Activated CD4-positive, alpha-beta T cell treated with anti-CD3 and anti-CD28 coated beads for 36 hours (primary cell): ENCODE measurements at regions not wholly inside any gene's neighbourhood (a gene's known extent, or its start where the extent isn't known, plus 50 kb on each side); places are given as distances from the start of the nearest gene placed in this dataset.
A peak's percentile ranks its signal among the peaks of the same experiment; 100 is the strongest.

Source experiments
- ATAC-seq: fragments of 200-7000 bp; cut with Tn5 transposase; one replicate; pipeline ENCODE4 v1.10.0; 2021; ENCODE audit warnings: mild to moderate bottlenecking, moderate library complexity
- CTCF ChIA-PET: fragments of 350-600 bp; sonication (Branson Sonifier 250); formaldehyde crosslinking; loops from one replicate; lab custom pipeline; 2021; ENCODE audit warnings: antibody characterized with exemption; lab: Charles Lee
- POLR2A ChIA-PET: fragments of 350-600 bp; sonication (Branson Sonifier 250); formaldehyde crosslinking; loops from one replicate; lab custom pipeline; 2021; ENCODE audit warnings: antibody characterized with exemption, inconsistent platforms; lab: Charles Lee
- DNase-seq: peaks from one replicate; pipeline ENCODE4 v3.0.0-alpha.2; 2020
- H3K27ac Mint-ChIP-seq: one replicate; pipeline ENCODE4 v1.8.0; 2021; ENCODE audit warnings: mixed read lengths
- H3K27me3 Mint-ChIP-seq: one replicate; pipeline ENCODE4 v1.8.0; 2021; ENCODE audit warnings: mixed read lengths
- H3K36me3 Mint-ChIP-seq: one replicate; pipeline ENCODE4 v1.8.0; 2021; ENCODE audit warnings: low read depth, mixed read lengths
- H3K4me1 Mint-ChIP-seq: one replicate; pipeline ENCODE4 v1.8.0; 2021; ENCODE audit warnings: mixed read lengths
- H3K4me3 Mint-ChIP-seq: one replicate; pipeline ENCODE4 v1.8.0; 2021; ENCODE audit warnings: mild to moderate bottlenecking, moderate library complexity, mixed read lengths
- H3K9me3 Mint-ChIP-seq: one replicate; pipeline ENCODE4 v1.8.0; 2021; ENCODE audit warnings: low read depth, mixed read lengths
- intact Hi-C, 2 experiments: fragments of 100-400 bp; cut with DNase I in 1 of 2; cut with micrococcal nuclease in 1 of 2; formaldehyde crosslinking; loops; one replicate each; pipeline versions ENCODE4 v1.14.2 to v1.15.1; 2022 to 2024; cut with DNase I, micrococcal nuclease

GRCh38 chr7:42805601-42806000 is 106.3 kb downstream of the C7orf25 start:
- Mint-ChIP-seq H3K9me3 (peaks cover 10% of the 10 kb centered on the region), H3K4me3 (no peak overlapping the region), H3K4me1 (no peaks in the 10 kb centered on the region), H3K36me3 (no peaks in the 10 kb centered on the region), H3K27me3 (peaks cover 19% of the 10 kb centered on the region), H3K27ac (no peak overlapping the region)
- CTCF ChIA-PET = interaction anchor here (0.5 kb wide), 1 partner anchor 457 kb away, joined by 3 read pairs; no protein-coding TSS in a partner anchor
- DNase-seq (no peak), ATAC-seq (no peak)
- POLR2A ChIA-PET = no interaction called here
- intact Hi-C loops = no loop called here

- POLR2A ChIA-PET = no interaction called here
- Mint-ChIP-seq H3K9me3 (no peaks in the 10 kb centered on the region), H3K36me3 (no peaks in the 10 kb centered on the region), H3K27me3 (peaks cover 10% of the 10 kb centered on the region), H3K27ac (no peak overlapping the region), H3K4me3 (no peak overlapping the region), H3K4me1 (no peaks in the 10 kb centered on the region)
- CTCF ChIA-PET = no interaction called here
- intact Hi-C loops = no loop called here
- no peak for ATAC-seq
- DNase-seq = no peak
These were observed 117.2 kb downstream of the C7orf25 start for GRCh38 chr7:42794673-42795072.

- CTCF ChIA-PET = no interaction called here
- ATAC-seq = no peak
- Mint-ChIP-seq H3K4me3 (no peak overlapping the region), H3K4me1 (no peaks in the 10 kb centered on the region), H3K27ac (no peak overlapping the region), H3K27me3 (peaks cover 10% of the 10 kb centered on the region), H3K36me3 (no peaks in the 10 kb centered on the region), H3K9me3 (no peaks in the 10 kb centered on the region)
- no peak for DNase-seq
- POLR2A ChIA-PET = no interaction called here
- intact Hi-C loops = no loop called here
These were observed 119.0 kb downstream of the C7orf25 start for GRCh38 chr7:42792841-42793240.

GRCh38 chr7:42790196-42790595 is 121.7 kb downstream of the C7orf25 start:
- H3K27me3 Mint-ChIP-seq = peaks cover 4% of the 10 kb centered on the region
- intact Hi-C loops = no loop called here
- no peaks in the 10 kb centered on the region for H3K36me3 Mint-ChIP-seq
- H3K4me1 Mint-ChIP-seq = no peaks in the 10 kb centered on the region
- peaks cover 2% of the 10 kb centered on the region for H3K9me3 Mint-ChIP-seq
- no peak overlapping the region for H3K4me3 Mint-ChIP-seq
- H3K27ac Mint-ChIP-seq = no peak overlapping the region
- DNase-seq = no peak
- ChIA-PET POLR2A (no interaction called here), CTCF (interaction anchor here (1.0 kb wide), 1 partner anchor 14 kb away, joined by 3 read pairs; no protein-coding TSS in a partner anchor)
- no peak for ATAC-seq

- ATAC-seq (no peak), DNase-seq (no peak)
- no peak overlapping the region for H3K4me3 Mint-ChIP-seq
- peaks cover 9% of the 10 kb centered on the region for H3K9me3 Mint-ChIP-seq
- CTCF ChIA-PET = interaction anchor here (1.1 kb wide), 1 partner anchor 107 kb away, joined by 3 read pairs; no protein-coding TSS in a partner anchor
- POLR2A ChIA-PET = no interaction called here
- no peaks in the 10 kb centered on the region for H3K4me1 Mint-ChIP-seq
- peaks cover 5% of the 10 kb centered on the region for H3K27me3 Mint-ChIP-seq
- H3K27ac Mint-ChIP-seq = no peak overlapping the region
- intact Hi-C loops = no loop called here
- H3K36me3 Mint-ChIP-seq = no peaks in the 10 kb centered on the region
These were observed 137.4 kb downstream of the C7orf25 start for GRCh38 chr7:42774436-42774835.

- Mint-ChIP-seq H3K27ac (no peak overlapping the region), H3K4me3 (no peak overlapping the region), H3K27me3 (peaks cover 5% of the 10 kb centered on the region), H3K9me3 (no peaks in the 10 kb centered on the region), H3K4me1 (no peaks in the 10 kb centered on the region), H3K36me3 (no peaks in the 10 kb centered on the region)
- DNase-seq (no peak), ATAC-seq (no peak)
- intact Hi-C loops = no loop called here
- CTCF ChIA-PET = no interaction called here
- POLR2A ChIA-PET = no interaction called here
These were observed 141.8 kb downstream of the C7orf25 start for GRCh38 chr7:42770114-42770513.

- H3K9me3 Mint-ChIP-seq = no peaks in the 10 kb centered on the region
- no peak for ATAC-seq
- CTCF ChIA-PET = no interaction called here
- no peak overlapping the region for H3K4me3 Mint-ChIP-seq
- no peaks in the 10 kb centered on the region for H3K4me1 Mint-ChIP-seq
- no peak overlapping the region for H3K27ac Mint-ChIP-seq
- POLR2A ChIA-PET = no interaction called here
- peaks cover 16% of the 10 kb centered on the region for H3K27me3 Mint-ChIP-seq
- H3K36me3 Mint-ChIP-seq = no peaks in the 10 kb centered on the region
- intact Hi-C loops = no loop called here
- DNase-seq = no peak
These were observed 143.8 kb downstream of the C7orf25 start for GRCh38 chr7:42768045-42768444.

GRCh38 chr7:42766782-42767423 is 145.0 kb downstream of the C7orf25 start:
- intact Hi-C loops = no loop called here
- Mint-ChIP-seq H3K36me3 (no peaks in the 10 kb centered on the region), H3K27ac (no peak overlapping the region), H3K27me3 (peaks cover 23% of the 10 kb centered on the region), H3K4me1 (no peaks in the 10 kb centered on the region), H3K4me3 (no peak overlapping the region), H3K9me3 (no peaks in the 10 kb centered on the region)
- ChIA-PET POLR2A (no interaction called here), CTCF (interaction anchor here (0.7 kb wide), 1 partner anchor 21 kb away, joined by 4 read pairs; no protein-coding TSS in a partner anchor)
- ATAC-seq (no peak), DNase-seq (no peak)

GRCh38 chr7:42765931-42766330 is 145.9 kb downstream of the C7orf25 start:
- Mint-ChIP-seq H3K4me1 (no peaks in the 10 kb centered on the region), H3K27me3 (peaks cover 23% of the 10 kb centered on the region), H3K4me3 (no peak overlapping the region), H3K27ac (no peak overlapping the region), H3K9me3 (no peaks in the 10 kb centered on the region), H3K36me3 (no peaks in the 10 kb centered on the region)
- ChIA-PET CTCF (no interaction called here), POLR2A (no interaction called here)
- no peak for DNase-seq
- no peak for ATAC-seq
- intact Hi-C loops = no loop called here

GRCh38 chr7:42763137-42763551 is 148.7 kb downstream of the C7orf25 start:
- DNase-seq (peak; percentile 9), ATAC-seq (peak; percentile 12)
- ChIA-PET POLR2A (no interaction called here), CTCF (interaction anchor here (0.6 kb wide), 1 partner anchor 18 kb away, joined by 3 read pairs; no protein-coding TSS in a partner anchor)
- H3K4me1 Mint-ChIP-seq = no peaks in the 10 kb centered on the region
- H3K27me3 Mint-ChIP-seq = peaks cover 28% of the 10 kb centered on the region
- H3K9me3 Mint-ChIP-seq = no peaks in the 10 kb centered on the region
- no peak overlapping the region for H3K27ac Mint-ChIP-seq
- intact Hi-C loops = no loop called here
- no peaks in the 10 kb centered on the region for H3K36me3 Mint-ChIP-seq
- H3K4me3 Mint-ChIP-seq = no peak overlapping the region

- H3K36me3 Mint-ChIP-seq = no peaks in the 10 kb centered on the region
These were observed 150.4 kb downstream of the C7orf25 start for GRCh38 chr7:42761486-42761885.

GRCh38 chr7:42758124-42758523 is 153.7 kb downstream of the C7orf25 start:
- H3K27me3 Mint-ChIP-seq = peaks cover 14% of the 10 kb centered on the region
- no peak for ATAC-seq
- H3K36me3 Mint-ChIP-seq = no peaks in the 10 kb centered on the region
- H3K27ac Mint-ChIP-seq = no peak overlapping the region
- no peaks in the 10 kb centered on the region for H3K4me1 Mint-ChIP-seq
- no peak overlapping the region for H3K4me3 Mint-ChIP-seq
- H3K9me3 Mint-ChIP-seq = no peaks in the 10 kb centered on the region
- ChIA-PET POLR2A (no interaction called here), CTCF (interaction anchor here (0.8 kb wide), 1 partner anchor 13 kb away, joined by 3 read pairs; no protein-coding TSS in a partner anchor)
- DNase-seq = no peak
- intact Hi-C loops = no loop called here

More at GRCh38 chr7:42761486-42761885, 150.4 kb downstream of the C7orf25 start:
- Mint-ChIP-seq H3K9me3 (no peaks in the 10 kb centered on the region), H3K4me1 (no peaks in the 10 kb centered on the region), H3K27me3 (peaks cover 25% of the 10 kb centered on the region), H3K4me3 (no peak overlapping the region), H3K27ac (no peak overlapping the region)
- no peak for ATAC-seq
- DNase-seq = no peak
- CTCF ChIA-PET = no interaction called here
- POLR2A ChIA-PET = no interaction called here
- intact Hi-C loops = no loop called here
